RWPE2 (cell line): ENCODE measurements at regions not wholly inside any gene's neighbourhood (a gene's known extent, or its start where the extent isn't known, plus 50 kb on each side); places are given as distances from the start of the nearest gene placed in this dataset.

Experiments used
- ATAC-seq: fragments of 200-7000 bp; cut with Tn5 transposase; 3 replicates; pipeline ENCODE4 v1.9.1; 2021; ENCODE audit warnings: low read depth
- DNase-seq: peaks from one replicate; pipeline ENCODE4 v3.0.0-alpha.2; 2020; ENCODE audit warnings: low spot score
- H3K27ac ChIP-seq: fragments of 450-650 bp; 2 replicates; pipeline ENCODE4 v1.5.1; 2017; ENCODE audit warnings: mild to moderate bottlenecking; ENCODE audit not compliant: poor library complexity, severe bottlenecking
- H3K27me3 ChIP-seq: fragments of 250-450 bp; sonication (Bioruptor Pico); 2 replicates; pipeline ENCODE4 v1.5.1; 2021; ENCODE audit warnings: mild to moderate bottlenecking, moderate library complexity; ENCODE audit not compliant: insufficient read depth, poor library complexity, severe bottlenecking
- H3K36me3 ChIP-seq: fragments of 250-450 bp; sonication (Bioruptor Pico); 2 replicates; pipeline ENCODE4 v1.5.1; 2020; ENCODE audit warnings: low read depth, mild to moderate bottlenecking, moderate library complexity
- H3K4me1 ChIP-seq: fragments of 250-450 bp; sonication (Bioruptor Pico); 2 replicates; pipeline ENCODE4 v1.5.1; 2021; ENCODE audit warnings: mild to moderate bottlenecking, moderate library complexity; ENCODE audit not compliant: insufficient read depth, poor library complexity, severe bottlenecking
- H3K4me3 ChIP-seq: fragments of 250-450 bp; sonication (Bioruptor Pico); 2 replicates; pipeline ENCODE4 v1.5.1; 2021; ENCODE audit warnings: mild to moderate bottlenecking, moderate library complexity; ENCODE audit not compliant: severe bottlenecking
- H3K9me3 ChIP-seq: fragments of 250-450 bp; sonication (Bioruptor Pico); 2 replicates; pipeline ENCODE4 v1.5.1; 2021; ENCODE audit warnings: mild to moderate bottlenecking, moderate library complexity; ENCODE audit not compliant: severe bottlenecking
- CTCF ChIP-seq: fragments of 450-650 bp; IDR thresholded peaks from one replicate; pipeline ENCODE4 v1.5.1; 2017; ENCODE audit warnings: mild to moderate bottlenecking, moderate library complexity; ENCODE audit not compliant: poor library complexity, severe bottlenecking

GRCh38 chr1:5005171-5005570 is 350.8 kb downstream of the AJAP1 start:
- no peak overlapping the region for H3K27ac ChIP-seq
- no peaks in the 10 kb centered on the region for H3K36me3 ChIP-seq
- H3K4me1 ChIP-seq, result no peaks in the 10 kb centered on the region
- DNase-seq, result no peak
- TF ChIP-seq CTCF, result no peak
- H3K9me3 ChIP-seq, result no peaks in the 10 kb centered on the region
- H3K27me3 ChIP-seq, result no peaks in the 10 kb centered on the region
- no peak for ATAC-seq
- H3K4me3 ChIP-seq, result no peak overlapping the region

- Histone ChIP-seq H3K4me1 (no peaks in the 10 kb centered on the region), H3K27me3 (no peaks in the 10 kb centered on the region), H3K36me3 (no peaks in the 10 kb centered on the region), H3K4me3 (no peak overlapping the region), H3K9me3 (no peaks in the 10 kb centered on the region), H3K27ac (no peak overlapping the region)
- no peak for ATAC-seq
- DNase-seq, result no peak
- TF ChIP-seq CTCF, result no peak
Observed at GRCh38 chr1:5002676-5003075, 348.3 kb downstream of the AJAP1 start.

- no peak for DNase-seq
- TF ChIP-seq CTCF, result no peak
- Histone ChIP-seq H3K36me3 (no peaks in the 10 kb centered on the region), H3K4me1 (no peaks in the 10 kb centered on the region), H3K4me3 (no peak overlapping the region), H3K27ac (no peak overlapping the region), H3K9me3 (no peaks in the 10 kb centered on the region), H3K27me3 (no peaks in the 10 kb centered on the region)
- no peak for ATAC-seq
Observed at GRCh38 chr1:5001466-5001865, 347.1 kb downstream of the AJAP1 start.

- no peak overlapping the region for H3K4me3 ChIP-seq
- DNase-seq (no peak), ATAC-seq (no peak)
- no peaks in the 10 kb centered on the region for H3K36me3 ChIP-seq
- TF ChIP-seq CTCF, result no peak
- H3K4me1 ChIP-seq, result no peaks in the 10 kb centered on the region
- no peaks in the 10 kb centered on the region for H3K27me3 ChIP-seq
- H3K27ac ChIP-seq, result no peak overlapping the region
- H3K9me3 ChIP-seq, result no peaks in the 10 kb centered on the region
Observed at GRCh38 chr1:4986306-4986705, 331.9 kb downstream of the AJAP1 start.

GRCh38 chr1:4984841-4985240 is 330.4 kb downstream of the AJAP1 start:
- H3K36me3 ChIP-seq, result no peaks in the 10 kb centered on the region
- no peak for DNase-seq
- H3K27ac ChIP-seq, result no peak overlapping the region
- H3K4me3 ChIP-seq, result no peak overlapping the region
- H3K9me3 ChIP-seq, result no peaks in the 10 kb centered on the region
- no peak for ATAC-seq
- H3K4me1 ChIP-seq, result no peaks in the 10 kb centered on the region
- TF ChIP-seq CTCF, result no peak
- H3K27me3 ChIP-seq, result no peaks in the 10 kb centered on the region
